K562 (cell line): ENCODE measurements at regions not wholly inside any gene's neighbourhood (a gene's known extent, or its start where the extent isn't known, plus 50 kb on each side); places are given as distances from the start of the nearest gene placed in this dataset.

ENCODE experiments used
- ATAC-seq: fragments of 200-7000 bp; cut with Tn5 transposase; 3 replicates; pipeline ENCODE4 v1.9.1; 2020; ENCODE audit warnings: moderate library complexity
- BruUV-seq: library from RNA; stranded (reverse); fragments of 400-500 nt; replicated peaks from 2 replicates; lab custom pipeline; 2021; lab: Mats Ljungman, UMichigan
- CTCF ChIA-PET: fragments of 300-600 bp; formaldehyde crosslinking; extraction: SDS; loops from one replicate; lab custom pipeline; 2021; ENCODE audit warnings: low intra/inter-chr PET ratio; lab: Yijun Ruan, JAX
- POLR2A ChIA-PET: fragments of 300-600, 350-650 bp; sonication (Branson Sonifier 250); formaldehyde crosslinking; extraction: SDS; loops from one replicate; lab custom pipeline; 2021; ENCODE audit warnings: antibody characterized with exemption, inconsistent platforms; lab: Yijun Ruan, JAX
- DNase-seq, 4 experiments: peaks; one replicate each; pipeline versions ENCODE4 v3.0.0 to v3.0.0-alpha.2; 2011 to 2018; ENCODE audit warnings: low spot score in 3 of 4, mixed read lengths in 3 of 4; ENCODE audit errors: extremely low read depth in 1 of 4
- FAIRE-seq: peaks from 2 replicates; lab custom pipeline; 2011; peaks lifted over from hg19 to GRCh38; lab: Jason Lieb, UNC
- H2AFZ ChIP-seq: 2 replicates; pipeline ENCODE4 v1.6.0; 2011; ENCODE audit warnings: low read depth, low read length, control low read depth, inconsistent platforms
- H3K27ac ChIP-seq: fragments of 200-600 bp; 3 replicates; pipeline ENCODE4 v1.8.0; 2011; ENCODE audit warnings: low read depth, mild to moderate bottlenecking, control low read depth, inconsistent platforms, low read length, moderate library complexity, mixed read lengths; ENCODE audit errors: extremely low read depth
- H3K27me3 ChIP-seq, 2 experiments: fragments of 300-600 bp in 1 of 2; 2 replicates in 1 of 2; 3 replicates in 1 of 2; pipeline versions ENCODE4 v1.6.0 to v1.8.0; 2011; ENCODE audit warnings: inconsistent platforms in 2 of 2, low read length in 2 of 2, mild to moderate bottlenecking in 1 of 2, mixed read lengths in 1 of 2, moderate library complexity in 1 of 2; ENCODE audit not compliant: control insufficient read depth in 2 of 2, insufficient read depth in 2 of 2
- H3K36me3 ChIP-seq: fragments of 300-600 bp; 3 replicates; pipeline ENCODE4 v1.8.0; 2011; ENCODE audit warnings: mild to moderate bottlenecking, low read length, inconsistent platforms; ENCODE audit not compliant: control insufficient read depth, insufficient read depth
- H3K4me1 ChIP-seq, 2 experiments: fragments of 200-600 bp in 1 of 2; replicated peaks in 1 of 2; 2 replicates in 1 of 2; 3 replicates in 1 of 2; pipeline versions ENCODE4 v1.5.1 to v1.8.0; 2011; ENCODE audit warnings: inconsistent platforms in 2 of 2, low read length in 2 of 2, mild to moderate bottlenecking in 1 of 2, mixed read lengths in 1 of 2, moderate library complexity in 1 of 2; ENCODE audit not compliant: control insufficient read depth in 2 of 2, insufficient read depth in 2 of 2
- H3K4me2 ChIP-seq: 2 replicates; pipeline ENCODE4 v1.6.1; 2011; ENCODE audit warnings: low read length, control low read depth, inconsistent platforms, mixed read lengths; ENCODE audit not compliant: insufficient read depth
- H3K4me3 ChIP-seq: fragments of 200-600 bp; sonication (generic), shearing (Covaris generic); 2 replicates; pipeline ENCODE4 v1.5.1; 2016; ENCODE audit warnings: control low read depth, inconsistent platforms
- H3K79me2 ChIP-seq: fragments of 200-600 bp; 3 replicates; pipeline ENCODE4 v1.8.0; 2011; ENCODE audit warnings: low read length, inconsistent platforms; ENCODE audit not compliant: control insufficient read depth, insufficient read depth
- H3K9ac ChIP-seq, 2 experiments: 2 replicates each; pipeline versions ENCODE4 v1.6.0 to v1.6.1; 2011; ENCODE audit warnings: low read depth in 2 of 2, low read length in 2 of 2, control low read depth in 1 of 2, inconsistent platforms in 1 of 2, mild to moderate bottlenecking in 1 of 2, mixed read lengths in 1 of 2; ENCODE audit not compliant: insufficient read depth in 1 of 2
- H3K9me1 ChIP-seq: one replicate; pipeline ENCODE4 v1.6.0; 2011; ENCODE audit warnings: inconsistent platforms, mild to moderate bottlenecking, low read length, moderate library complexity; ENCODE audit not compliant: control insufficient read depth, insufficient read depth
- H3K9me3 ChIP-seq: replicated peaks from 2 replicates; pipeline ENCODE4 v1.5.1; 2011; ENCODE audit warnings: low read depth, low read length, inconsistent platforms; ENCODE audit not compliant: control insufficient read depth, insufficient read depth
- H4K20me1 ChIP-seq: replicated peaks from 2 replicates; pipeline ENCODE4 v1.6.1; 2011; ENCODE audit warnings: low read length, inconsistent platforms, mixed read lengths; ENCODE audit not compliant: control insufficient read depth, insufficient read depth
- CTCFL ChIP-seq: IDR thresholded peaks from 2 replicates; pipeline ENCODE4 v1.6.1; 2011; ENCODE audit warnings: borderline replicate concordance, low read depth, mild to moderate bottlenecking, moderate library complexity, low read length; ENCODE audit not compliant: insufficient read depth, poor library complexity, severe bottlenecking
- ERF ChIP-seq: fragments of 450-650 bp; formaldehyde crosslinking; IDR thresholded peaks from 2 replicates; pipeline ENCODE4 v1.4.0; 2020; ENCODE audit warnings: mild to moderate bottlenecking, mixed read lengths
- FOXM1 ChIP-seq, 2 experiments: fragments of 450-650 bp in 1 of 2; sonication (generic) in 1 of 2; formaldehyde crosslinking in 1 of 2; IDR thresholded peaks; 2 replicates each; pipeline versions ENCODE4 v1.6.1 to v1.9.0; 2017 to 2022; ENCODE audit warnings: low read depth in 2 of 2, mild to moderate bottlenecking in 2 of 2, missing genetic modification reagents in 1 of 2, moderate library complexity in 1 of 2
- KDM5B ChIP-seq: fragments of 200-600 bp; sonication (generic); IDR thresholded peaks from 2 replicates; pipeline ENCODE4 v1.6.1; 2012; ENCODE audit warnings: low read depth, mild to moderate bottlenecking, moderate library complexity, low read length, control low read depth, inconsistent platforms; ENCODE audit not compliant: insufficient replicate concordance
- NCOA1 ChIP-seq: fragments of 450-650 bp; IDR thresholded peaks from 2 replicates; pipeline ENCODE4 v1.6.1; 2016; ENCODE audit warnings: low read depth
- RNF219 ChIP-seq: fragments of 250-450 bp; sonication (Bioruptor Pico); IDR thresholded peaks from 2 replicates; pipeline ENCODE4 v1.5.0; 2022; ENCODE audit warnings: mild to moderate bottlenecking
- TEAD4 ChIP-seq, 2 experiments: sonication (generic) in 1 of 2; formaldehyde crosslinking in 1 of 2; IDR thresholded peaks; 2 replicates each; pipeline versions ENCODE4 v1.6.1 to v1.8.0; 2012 to 2022; ENCODE audit warnings: borderline replicate concordance in 1 of 2, inconsistent platforms in 1 of 2, low read length in 1 of 2, mild to moderate bottlenecking in 1 of 2, missing genetic modification reagents in 1 of 2
- UBTF ChIP-seq, 2 experiments: IDR thresholded peaks; 2 replicates each; pipeline ENCODE4 v1.6.1; 2012; ENCODE audit warnings: improper control_type of control experiment in 2 of 2, low read depth in 2 of 2, low read length in 2 of 2, borderline replicate concordance in 1 of 2
- ZNF224 ChIP-seq: sonication (generic); formaldehyde crosslinking; IDR thresholded peaks from 2 replicates; pipeline ENCODE4 v1.8.0; 2022; ENCODE audit warnings: mild to moderate bottlenecking, missing genetic modification reagents
- ZNF518B ChIP-seq: fragments of 250-450 bp; sonication (Bioruptor Pico); IDR thresholded peaks from 2 replicates; pipeline ENCODE4 v1.5.0; 2021; ENCODE audit warnings: mild to moderate bottlenecking, moderate library complexity
- ZNF699 ChIP-seq: fragments of 250-450 bp; sonication (Bioruptor Pico); IDR thresholded peaks from 2 replicates; pipeline ENCODE4 v1.8.0; 2021; ENCODE audit warnings: mild to moderate bottlenecking, moderate library complexity; ENCODE audit not compliant: insufficient replicate concordance
- WGBS: fragments of 100-300 bp; shearing (Covaris generic); methylation state at CpG from one replicate; pipeline ENCODE4 v1.1.6; 2016; ENCODE audit warnings: low coverage, mixed read lengths; ENCODE audit not compliant: insufficient coverage; ENCODE audit errors: missing lambda C conversion rate; 5-methylcytosine and 5-hydroxymethylcytosine counted together
- in situ Hi-C: fragments of 300-500 bp; cut with MboI; formaldehyde crosslinking; loops from 4 replicates; pipeline ENCODE4 v1.15.0; 2018; ENCODE audit warnings: inconsistent platforms, mixed read lengths
- intact Hi-C: fragments of 100-400 bp; cut with micrococcal nuclease; formaldehyde crosslinking; loops from 2 replicates; pipeline ENCODE4 v1.14.2; 2022

- no TSS peak for BruUV-seq
- ATAC-seq, result no peak
- intact Hi-C loops, result no loop called here
- no peak overlapping the region for H3K9ac ChIP-seq
- CTCF ChIA-PET, result no interaction called here
- H3K4me1 ChIP-seq, result no peaks in the 10 kb centered on the region
- H3K9me3 ChIP-seq, result no peaks in the 10 kb centered on the region
- no peak overlapping the region for H2AFZ ChIP-seq
- H3K27me3 ChIP-seq, result peaks cover 5 to 62% of the 10 kb centered on the region in 2 experiments; a peak in 3 of 5 replicates
- no peaks in the 10 kb centered on the region for H3K79me2 ChIP-seq
- DNase-seq, result no peak
- no peak overlapping the region for H3K4me2 ChIP-seq
- no peak overlapping the region for H3K4me3 ChIP-seq
- POLR2A ChIA-PET, result no interaction called here
- no peak for FAIRE-seq
- H3K27ac ChIP-seq, result no peak overlapping the region
- in situ Hi-C loops, result no loop called here
- H3K36me3 ChIP-seq, result no peaks in the 10 kb centered on the region
- no peaks in the 10 kb centered on the region for H3K9me1 ChIP-seq
- no peaks in the 10 kb centered on the region for H4K20me1 ChIP-seq
- WGBS, result 0% methylated on average over 7 of the region's 9 CpGs
- TF ChIP-seq UBTF (IDR thresholded peaks at IDR 0.05; ENCODE audit: borderline replicate concordance in 1 of 2, low read depth in 2 of 2, low read length in 2 of 2) (no peak), ZNF224 (CRISPR knock-in tag) (no peak), NCOA1 (no peak), KDM5B (no peak), ZNF699 (CRISPR knock-in tag) (no peak), ERF (CRISPR knock-in tag) (no peak), RNF219 (CRISPR knock-in tag) (no peak), FOXM1 (IDR thresholded peaks at IDR 0.05; ENCODE audit: low read depth) (no peak), FOXM1 (CRISPR knock-in tag; IDR thresholded peaks at IDR 0.05; ENCODE audit: low read depth) (no peak), TEAD4 (IDR thresholded peaks at IDR 0.05; ENCODE audit: low read length) (no peak), TEAD4 (CRISPR knock-in tag; IDR thresholded peaks at IDR 0.05; ENCODE audit: borderline replicate concordance) (no peak), ZNF518B (CRISPR knock-in tag) (no peak), CTCFL (no peak)
Observed at GRCh38 chr22:47397673-47398072, 635.2 kb downstream of the TBC1D22A start.
